HG02588 (cell line): ENCODE measurements at regions not wholly inside any gene's neighbourhood (a gene's known extent, or its start where the extent isn't known, plus 50 kb on each side); places are given as distances from the start of the nearest gene placed in this dataset.

Source experiments
- ATAC-seq: cut with Tn5 transposase; IDR thresholded peaks from one replicate; pipeline ENCODE4 v1.9.1; 2021; ENCODE audit warnings: mild to moderate bottlenecking, moderate library complexity; ENCODE audit not compliant: unreplicated experiment

DNA sequence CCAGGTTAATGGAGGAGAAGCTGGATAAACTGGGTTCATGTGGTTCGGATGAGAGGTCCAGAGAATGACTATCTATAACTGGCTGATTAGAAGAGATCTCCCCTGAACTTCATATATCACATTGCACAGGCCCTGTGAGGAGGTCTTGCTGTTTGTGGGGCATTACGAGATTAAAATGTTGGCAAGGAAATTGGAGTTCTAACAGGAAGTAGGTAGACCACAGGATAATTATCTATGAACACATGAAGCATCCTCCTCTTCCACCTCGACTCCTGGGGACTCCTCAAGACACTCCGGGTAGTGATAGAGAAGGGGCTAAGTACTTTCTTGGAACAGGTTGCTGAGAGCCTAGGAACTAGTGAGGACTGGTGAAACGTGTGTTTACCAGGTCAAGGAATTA, 418.8 kb downstream of the KCNH5 start:
- no peak for ATAC-seq

DNA sequence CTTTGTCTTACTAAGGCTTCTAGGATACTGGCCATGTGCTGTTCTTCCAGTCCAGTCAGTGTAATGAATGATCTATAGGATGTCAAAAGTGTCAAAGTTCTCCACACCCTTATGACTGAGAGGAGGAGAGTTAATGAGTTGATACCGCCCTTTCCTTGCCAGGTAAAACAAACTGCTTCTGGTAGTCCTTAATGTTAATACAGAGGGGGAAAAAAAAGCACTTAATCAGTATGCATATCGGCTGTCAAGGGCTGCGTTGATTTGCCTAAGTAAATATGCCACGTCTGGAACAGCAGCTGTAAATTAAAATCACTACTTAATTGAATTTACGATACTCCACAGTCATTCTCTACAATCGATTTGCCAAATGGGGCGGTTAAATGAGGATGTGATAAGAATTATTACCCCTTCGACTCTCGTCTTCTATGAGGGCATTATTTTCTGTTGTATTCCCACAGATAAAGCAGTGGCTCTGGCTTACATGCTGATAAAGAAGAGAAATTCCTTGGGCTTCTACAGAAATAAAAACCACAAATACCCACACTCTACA, 416.0 kb downstream of the KCNH5 start:
- ATAC-seq, result no peak

DNA sequence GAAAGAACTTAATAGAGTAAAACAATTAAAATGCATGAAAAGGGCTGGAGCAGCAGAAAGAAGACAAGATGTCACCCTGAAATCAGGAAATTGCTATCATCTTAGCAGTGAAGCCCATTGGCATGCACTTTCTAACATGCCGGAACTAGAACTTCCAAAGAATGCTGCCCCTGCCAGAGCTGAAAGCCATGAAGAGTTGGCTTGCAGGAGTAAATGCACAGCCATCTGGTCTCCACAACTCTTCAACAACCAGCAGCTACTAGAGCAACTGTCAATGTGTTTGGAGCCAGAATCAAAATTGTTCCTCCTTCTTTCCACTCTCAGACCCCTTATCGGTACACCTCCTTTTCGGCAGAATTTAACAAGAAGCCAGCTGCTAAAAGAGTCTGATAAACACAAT, 414.1 kb downstream of the KCNH5 start:
- ATAC-seq, result no peak

DNA sequence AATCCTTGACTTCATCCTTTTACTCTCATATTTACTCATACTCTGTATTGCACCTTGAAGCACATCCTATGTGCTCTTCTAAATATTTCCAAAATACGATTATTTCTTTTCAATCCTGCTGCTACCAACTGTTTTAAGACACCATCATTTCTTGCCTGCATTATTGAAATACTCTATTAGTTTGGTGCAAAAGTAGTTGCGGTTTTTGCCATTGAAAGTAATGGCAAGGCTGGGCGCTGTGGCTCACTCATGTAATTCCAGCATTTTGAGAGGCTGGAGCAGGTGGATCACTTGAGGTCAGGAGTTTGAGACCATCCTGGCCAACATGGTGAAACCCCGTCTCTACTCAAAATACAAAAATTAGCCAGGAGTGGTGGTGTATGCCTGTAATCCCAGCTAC, 412.5 kb downstream of the KCNH5 start:
- no peak for ATAC-seq

DNA sequence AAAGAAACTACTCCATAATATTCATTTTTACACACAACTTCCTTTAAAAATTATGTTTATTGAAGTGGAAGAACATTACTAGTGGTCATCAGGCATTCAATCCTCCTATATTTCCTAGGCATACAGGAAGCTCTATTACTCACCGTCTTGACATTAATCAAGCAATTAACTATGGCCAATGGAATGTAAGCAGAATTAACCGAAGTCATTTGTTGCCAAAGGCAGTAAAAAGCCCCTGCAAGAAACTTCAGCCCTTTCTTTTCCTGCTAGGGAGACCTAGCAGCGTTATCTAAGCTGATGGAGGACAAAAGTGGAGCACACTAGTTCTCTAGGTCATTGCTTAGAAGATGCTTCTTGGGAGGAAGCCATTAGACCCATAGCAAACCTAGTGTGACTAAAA, 399.6 kb downstream of the KCNH5 start:
- ATAC-seq, result no peak
